HEK293 (cell line): ENCODE measurements at regions not wholly inside any gene's neighbourhood (a gene's known extent, or its start where the extent isn't known, plus 50 kb on each side); places are given as distances from the start of the nearest gene placed in this dataset.

Experiments used
- GLI2 ChIP-seq: fragments of 450-650 bp; formaldehyde crosslinking; IDR thresholded peaks from 2 replicates; pipeline ENCODE4; 2017; ENCODE audit warnings: missing biosample characterization, missing genetic modification characterization, low read depth, borderline replicate concordance
- GLIS1 ChIP-seq: fragments of 450-650 bp; formaldehyde crosslinking; IDR thresholded peaks from 2 replicates; pipeline ENCODE4 v1.5.1; 2016; ENCODE audit warnings: missing biosample characterization, missing genetic modification characterization
- HOXA7 ChIP-seq: sonication (generic); formaldehyde crosslinking; IDR thresholded peaks from 2 replicates; pipeline ENCODE4 v1.8.1; 2022; ENCODE audit warnings: missing genetic modification reagents, borderline replicate concordance
- HOXC10 ChIP-seq: sonication (generic); formaldehyde crosslinking; IDR thresholded peaks from 2 replicates; pipeline ENCODE4 v1.8.1; 2023; ENCODE audit warnings: mild to moderate bottlenecking, missing genetic modification reagents
- KLF8 ChIP-seq: fragments of 450-650 bp; formaldehyde crosslinking; IDR thresholded peaks from 2 replicates; pipeline ENCODE4 v1.5.1; 2016; ENCODE audit warnings: missing biosample characterization, missing genetic modification characterization
- OSR2 ChIP-seq: fragments of 450-650 bp; formaldehyde crosslinking; IDR thresholded peaks from 2 replicates; pipeline ENCODE4 v1.5.1; 2016; ENCODE audit warnings: missing biosample characterization, missing genetic modification characterization
- YY1 ChIP-seq: fragments of 450-650 bp; formaldehyde crosslinking; IDR thresholded peaks from 2 replicates; pipeline ENCODE4 v1.5.1; 2018; ENCODE audit warnings: missing biosample characterization, missing genetic modification characterization
- ZBTB17 ChIP-seq: fragments of 450-650 bp; formaldehyde crosslinking; IDR thresholded peaks from 2 replicates; pipeline ENCODE4 v1.5.1; 2016; ENCODE audit warnings: missing biosample characterization, missing genetic modification characterization
- ZBTB21 ChIP-seq: fragments of 450-650 bp; formaldehyde crosslinking; IDR thresholded peaks from 2 replicates; pipeline ENCODE4 v1.5.1; 2017; ENCODE audit warnings: missing biosample characterization, missing genetic modification characterization
- ZBTB26 ChIP-seq: fragments of 450-650 bp; formaldehyde crosslinking; optimal IDR thresholded peaks from 2 replicates; pipeline ENCODE3; 2016; ENCODE audit warnings: missing biosample characterization, mild to moderate bottlenecking, missing genetic modification characterization
- ZBTB6 ChIP-seq: fragments of 450-650 bp; formaldehyde crosslinking; IDR thresholded peaks from 2 replicates; pipeline ENCODE4 v1.5.1; 2017; ENCODE audit warnings: missing biosample characterization, missing genetic modification characterization
- ZNF114 ChIP-seq: fragments of 450-650 bp; formaldehyde crosslinking; IDR thresholded peaks from 2 replicates; pipeline ENCODE4 v1.5.0; 2017; ENCODE audit warnings: missing biosample characterization, missing genetic modification characterization
- ZNF133 ChIP-seq: fragments of 450-650 bp; formaldehyde crosslinking; IDR thresholded peaks from 2 replicates; pipeline ENCODE4 v1.5.1; 2016; ENCODE audit warnings: missing biosample characterization, missing genetic modification characterization
- ZNF146 ChIP-seq: fragments of 450-650 bp; formaldehyde crosslinking; IDR thresholded peaks from 2 replicates; pipeline ENCODE4 v1.5.1; 2016; ENCODE audit warnings: missing biosample characterization, missing genetic modification characterization
- ZNF157 ChIP-seq: fragments of 450-650 bp; formaldehyde crosslinking; IDR thresholded peaks from 2 replicates; pipeline ENCODE4 v1.5.1; 2016; ENCODE audit warnings: missing biosample characterization, missing genetic modification characterization
- ZNF16 ChIP-seq: fragments of 450-650 bp; formaldehyde crosslinking; IDR thresholded peaks from 2 replicates; pipeline ENCODE4 v1.5.1; 2016; ENCODE audit warnings: low read depth, missing biosample characterization, missing genetic modification characterization
- ZNF221 ChIP-seq: fragments of 450-650 bp; formaldehyde crosslinking; IDR thresholded peaks from 2 replicates; pipeline ENCODE4 v1.5.1; 2017; ENCODE audit warnings: missing biosample characterization, missing genetic modification characterization, borderline replicate concordance
- ZNF23 ChIP-seq: fragments of 450-650 bp; formaldehyde crosslinking; IDR thresholded peaks from 2 replicates; pipeline ENCODE4 v1.5.1; 2016; ENCODE audit warnings: missing biosample characterization, missing genetic modification characterization, borderline replicate concordance
- ZNF24 ChIP-seq: fragments of 450-650 bp; formaldehyde crosslinking; IDR thresholded peaks from 2 replicates; pipeline ENCODE4 v1.5.1; 2016; ENCODE audit warnings: missing biosample characterization, missing genetic modification characterization
- ZNF302 ChIP-seq: fragments of 450-650 bp; formaldehyde crosslinking; IDR thresholded peaks from 2 replicates; pipeline ENCODE4 v1.5.1; 2016; ENCODE audit warnings: missing biosample characterization, missing genetic modification characterization, low read depth
- ZNF354C ChIP-seq: fragments of 450-650 bp; formaldehyde crosslinking; IDR thresholded peaks from 2 replicates; pipeline ENCODE4 v1.5.1; 2016; ENCODE audit warnings: missing biosample characterization, missing genetic modification characterization, low read depth, borderline replicate concordance
- ZNF37A ChIP-seq: fragments of 450-650 bp; IDR thresholded peaks from 2 replicates; pipeline ENCODE4 v1.5.1; 2018; ENCODE audit warnings: missing biosample characterization, missing genetic modification characterization
- ZNF501 ChIP-seq: fragments of 450-650 bp; formaldehyde crosslinking; IDR thresholded peaks from 2 replicates; pipeline ENCODE4 v1.5.1; 2016; ENCODE audit warnings: missing biosample characterization, missing genetic modification characterization
- ZNF510 ChIP-seq: fragments of 450-650 bp; formaldehyde crosslinking; IDR thresholded peaks from 2 replicates; pipeline ENCODE4 v1.5.1; 2018; ENCODE audit warnings: mild to moderate bottlenecking, missing genetic modification characterization, missing biosample characterization; ENCODE audit not compliant: insufficient replicate concordance
- ZNF560 ChIP-seq: fragments of 450-650 bp; formaldehyde crosslinking; IDR thresholded peaks from 2 replicates; pipeline ENCODE4 v1.5.1; 2017; ENCODE audit warnings: missing biosample characterization, missing genetic modification characterization, borderline replicate concordance
- ZNF677 ChIP-seq: fragments of 450-650 bp; IDR thresholded peaks from 2 replicates; pipeline ENCODE4 v1.5.0; 2018; ENCODE audit warnings: missing biosample characterization, mild to moderate bottlenecking, missing genetic modification characterization, moderate library complexity
- ZNF768 ChIP-seq: fragments of 450-650 bp; formaldehyde crosslinking; IDR thresholded peaks from 2 replicates; pipeline ENCODE4 v1.5.1; 2018; ENCODE audit warnings: missing biosample characterization, mild to moderate bottlenecking, missing genetic modification characterization
- ZNF776 ChIP-seq: fragments of 450-650 bp; formaldehyde crosslinking; IDR thresholded peaks from 2 replicates; pipeline ENCODE4 v1.5.0; 2017; ENCODE audit warnings: missing biosample characterization, missing genetic modification characterization, borderline replicate concordance
- ZNF792 ChIP-seq: fragments of 450-650 bp; formaldehyde crosslinking; IDR thresholded peaks from 2 replicates; pipeline ENCODE4 v1.5.1; 2016; ENCODE audit warnings: missing biosample characterization, missing genetic modification characterization
- ZNF843 ChIP-seq: fragments of 450-650 bp; formaldehyde crosslinking; IDR thresholded peaks from 2 replicates; pipeline ENCODE4 v1.5.1; 2016; ENCODE audit warnings: missing biosample characterization, missing genetic modification characterization
- ZSCAN23 ChIP-seq: fragments of 450-650 bp; formaldehyde crosslinking; IDR thresholded peaks from 2 replicates; pipeline ENCODE4 v1.5.1; 2016; ENCODE audit warnings: missing biosample characterization, missing genetic modification characterization
- TF ChIP-seq, protein P1 (sequence below): fragments of 450-650 bp; formaldehyde crosslinking; IDR thresholded peaks from 2 replicates; pipeline ENCODE4 v1.5.1; 2016; ENCODE audit warnings: missing biosample characterization, missing genetic modification characterization
- TF ChIP-seq, protein P2 (sequence below): fragments of 450-650 bp; formaldehyde crosslinking; IDR thresholded peaks from 2 replicates; pipeline ENCODE4 v1.5.1; 2016; ENCODE audit warnings: missing biosample characterization, missing genetic modification characterization
- TF ChIP-seq, protein P3 (sequence below): fragments of 450-650 bp; IDR thresholded peaks from 2 replicates; pipeline ENCODE4 v1.5.1; 2018; ENCODE audit warnings: missing biosample characterization, mild to moderate bottlenecking, missing genetic modification characterization
- TF ChIP-seq, protein P4 (sequence below): fragments of 450-650 bp; formaldehyde crosslinking; IDR thresholded peaks from 2 replicates; pipeline ENCODE4 v1.5.1; 2016; ENCODE audit warnings: missing biosample characterization, missing genetic modification characterization

DNA sequence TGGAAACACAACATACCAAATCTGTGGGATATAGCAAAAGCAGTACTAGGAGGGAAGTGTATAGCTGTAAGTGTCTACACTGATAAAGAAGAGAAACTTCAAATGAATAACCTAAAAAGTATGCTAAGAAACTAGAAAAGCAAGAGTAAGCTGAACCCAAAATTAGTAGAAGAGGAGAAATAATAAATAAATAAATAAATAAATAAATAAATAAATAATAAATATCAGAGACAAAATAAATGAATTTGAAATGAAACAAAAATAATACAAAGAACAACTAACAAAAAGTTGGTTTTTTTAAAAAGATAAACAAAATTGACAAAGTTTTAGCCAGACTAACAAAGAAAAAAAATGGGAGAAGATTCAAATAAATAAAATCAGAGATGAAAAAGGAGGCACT is 72.7 kb upstream of the TSPAN8 start (continued):
- TF ChIP-seq HOXA7, result no peak
- no peak for TF ChIP-seq ZNF24 (tag by site-specific recombination)
- TF ChIP-seq ZBTB17 (tag by site-specific recombination), result no peak
- TF ChIP-seq ZNF510, result peak; percentile 80
- TF ChIP-seq YY1 (tag by site-specific recombination), result no peak
- TF ChIP-seq ZNF157 (tag by site-specific recombination), result no peak
- no peak for TF ChIP-seq ZNF133 (tag by site-specific recombination)
- no peak for TF ChIP-seq ZBTB21
- TF ChIP-seq, protein P1, sequence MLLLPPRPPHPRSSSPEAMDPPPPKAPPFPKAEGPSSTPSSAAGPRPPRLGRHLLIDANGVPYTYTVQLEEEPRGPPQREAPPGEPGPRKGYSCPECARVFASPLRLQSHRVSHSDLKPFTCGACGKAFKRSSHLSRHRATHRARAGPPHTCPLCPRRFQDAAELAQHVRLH (tag by site-specific recombination), result no peak
- TF ChIP-seq ZBTB6 (tag by site-specific recombination), result no peak
- no peak for TF ChIP-seq ZNF792 (tag by site-specific recombination)
- no peak for TF ChIP-seq ZNF768 (tag by site-specific recombination)
- TF ChIP-seq KLF8 (tag by site-specific recombination), result no peak
- TF ChIP-seq ZNF146 (tag by site-specific recombination), result no peak
- TF ChIP-seq GLI2 (tag by site-specific recombination), result no peak
- TF ChIP-seq ZSCAN23 (tag by site-specific recombination), result no peak
- no peak for TF ChIP-seq ZNF843 (tag by site-specific recombination)
- TF ChIP-seq OSR2 (tag by site-specific recombination), result no peak
- no peak for TF ChIP-seq ZNF354C (tag by site-specific recombination)
- TF ChIP-seq ZNF302 (tag by site-specific recombination), result no peak
- no peak for TF ChIP-seq ZBTB26
- TF ChIP-seq ZNF37A (tag by site-specific recombination), result no peak
- TF ChIP-seq ZNF560 (tag by site-specific recombination), result peak; percentile 51; the same call in 1 of the 2 replicates
- TF ChIP-seq ZNF501, result peak; percentile 55; the same call in 1 of the 2 replicates
- TF ChIP-seq, protein P2, sequence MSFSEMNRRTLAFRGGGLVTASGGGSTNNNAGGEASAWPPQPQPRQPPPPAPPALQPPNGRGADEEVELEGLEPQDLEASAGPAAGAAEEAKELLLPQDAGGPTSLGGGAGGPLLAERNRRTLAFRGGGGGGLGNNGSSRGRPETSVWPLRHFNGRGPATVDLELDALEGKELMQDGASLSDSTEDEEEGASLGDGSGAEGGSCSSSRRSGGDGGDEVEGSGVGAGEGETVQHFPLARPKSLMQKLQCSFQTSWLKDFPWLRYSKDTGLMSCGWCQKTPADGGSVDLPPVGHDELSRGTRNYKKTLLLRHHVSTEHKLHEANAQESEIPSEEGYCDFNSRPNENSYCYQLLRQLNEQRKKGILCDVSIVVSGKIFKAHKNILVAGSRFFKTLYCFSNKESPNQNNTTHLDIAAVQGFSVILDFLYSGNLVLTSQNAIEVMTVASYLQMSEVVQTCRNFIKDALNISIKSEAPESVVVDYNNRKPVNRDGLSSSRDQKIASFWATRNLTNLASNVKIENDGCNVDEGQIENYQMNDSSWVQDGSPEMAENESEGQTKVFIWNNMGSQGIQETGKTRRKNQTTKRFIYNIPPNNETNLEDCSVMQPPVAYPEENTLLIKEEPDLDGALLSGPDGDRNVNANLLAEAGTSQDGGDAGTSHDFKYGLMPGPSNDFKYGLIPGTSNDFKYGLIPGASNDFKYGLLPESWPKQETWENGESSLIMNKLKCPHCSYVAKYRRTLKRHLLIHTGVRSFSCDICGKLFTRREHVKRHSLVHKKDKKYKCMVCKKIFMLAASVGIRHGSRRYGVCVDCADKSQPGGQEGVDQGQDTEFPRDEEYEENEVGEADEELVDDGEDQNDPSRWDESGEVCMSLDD (tag by site-specific recombination), result no peak
- TF ChIP-seq ZNF16 (tag by site-specific recombination), result no peak
- no peak for TF ChIP-seq ZNF23 (tag by site-specific recombination)
- TF ChIP-seq ZNF221, result no peak
- TF ChIP-seq GLIS1 (tag by site-specific recombination), result no peak
- TF ChIP-seq, protein P3, sequence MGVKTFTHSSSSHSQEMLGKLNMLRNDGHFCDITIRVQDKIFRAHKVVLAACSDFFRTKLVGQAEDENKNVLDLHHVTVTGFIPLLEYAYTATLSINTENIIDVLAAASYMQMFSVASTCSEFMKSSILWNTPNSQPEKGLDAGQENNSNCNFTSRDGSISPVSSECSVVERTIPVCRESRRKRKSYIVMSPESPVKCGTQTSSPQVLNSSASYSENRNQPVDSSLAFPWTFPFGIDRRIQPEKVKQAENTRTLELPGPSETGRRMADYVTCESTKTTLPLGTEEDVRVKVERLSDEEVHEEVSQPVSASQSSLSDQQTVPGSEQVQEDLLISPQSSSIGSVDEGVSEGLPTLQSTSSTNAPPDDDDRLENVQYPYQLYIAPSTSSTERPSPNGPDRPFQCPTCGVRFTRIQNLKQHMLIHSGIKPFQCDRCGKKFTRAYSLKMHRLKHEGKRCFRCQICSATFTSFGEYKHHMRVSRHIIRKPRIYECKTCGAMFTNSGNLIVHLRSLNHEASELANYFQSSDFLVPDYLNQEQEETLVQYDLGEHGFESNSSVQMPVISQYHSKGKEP (tag by site-specific recombination), result no peak
- TF ChIP-seq ZNF776 (tag by site-specific recombination), result no peak
- TF ChIP-seq ZNF677 (tag by site-specific recombination), result no peak
- TF ChIP-seq, protein P4, sequence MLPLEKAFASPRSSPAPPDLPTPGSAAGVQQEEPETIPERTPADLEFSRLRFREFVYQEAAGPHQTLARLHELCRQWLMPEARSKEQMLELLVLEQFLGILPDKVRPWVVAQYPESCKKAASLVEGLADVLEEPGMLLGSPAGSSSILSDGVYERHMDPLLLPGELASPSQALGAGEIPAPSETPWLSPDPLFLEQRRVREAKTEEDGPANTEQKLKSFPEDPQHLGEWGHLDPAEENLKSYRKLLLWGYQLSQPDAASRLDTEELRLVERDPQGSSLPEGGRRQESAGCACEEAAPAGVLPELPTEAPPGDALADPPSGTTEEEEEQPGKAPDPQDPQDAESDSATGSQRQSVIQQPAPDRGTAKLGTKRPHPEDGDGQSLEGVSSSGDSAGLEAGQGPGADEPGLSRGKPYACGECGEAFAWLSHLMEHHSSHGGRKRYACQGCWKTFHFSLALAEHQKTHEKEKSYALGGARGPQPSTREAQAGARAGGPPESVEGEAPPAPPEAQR (tag by site-specific recombination), result no peak
- no peak for TF ChIP-seq HOXC10 (CRISPR knock-in tag)
- no peak for TF ChIP-seq ZNF114 (tag by site-specific recombination)
